ENCODE measurements at regions not wholly inside any gene's neighbourhood (a gene's known extent, or its start where the extent isn't known, plus 50 kb on each side); places are given as distances from the start of the nearest gene placed in this dataset.

DNA sequence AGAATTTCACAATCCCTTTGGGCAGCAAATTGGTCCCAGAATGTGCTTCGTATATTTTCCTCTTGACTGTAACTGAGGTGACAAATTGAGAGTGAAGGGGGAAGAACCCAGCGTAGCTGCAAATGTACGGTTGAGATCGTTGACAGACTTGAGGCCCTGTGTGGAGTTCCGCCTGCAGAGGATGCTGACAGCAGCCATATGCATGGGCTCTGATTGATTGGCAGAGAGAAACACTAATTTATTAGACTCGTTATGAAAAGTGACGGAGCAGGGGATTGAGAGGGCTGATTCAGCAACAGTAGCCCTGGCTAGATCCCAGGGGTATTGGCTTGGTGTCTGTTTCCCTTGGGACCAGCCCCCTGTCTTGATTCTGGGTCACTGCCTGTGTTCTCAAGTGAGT is 930.1 kb upstream of the EEF2KMT start:
- no peak for TF ChIP-seq EP300 (IDR thresholded peaks at IDR 0.05; ENCODE audit: low read depth)
- TF ChIP-seq POLR2AphosphoS5 (IDR thresholded peaks at IDR 0.05) = no peak
- TF ChIP-seq, protein P1, sequence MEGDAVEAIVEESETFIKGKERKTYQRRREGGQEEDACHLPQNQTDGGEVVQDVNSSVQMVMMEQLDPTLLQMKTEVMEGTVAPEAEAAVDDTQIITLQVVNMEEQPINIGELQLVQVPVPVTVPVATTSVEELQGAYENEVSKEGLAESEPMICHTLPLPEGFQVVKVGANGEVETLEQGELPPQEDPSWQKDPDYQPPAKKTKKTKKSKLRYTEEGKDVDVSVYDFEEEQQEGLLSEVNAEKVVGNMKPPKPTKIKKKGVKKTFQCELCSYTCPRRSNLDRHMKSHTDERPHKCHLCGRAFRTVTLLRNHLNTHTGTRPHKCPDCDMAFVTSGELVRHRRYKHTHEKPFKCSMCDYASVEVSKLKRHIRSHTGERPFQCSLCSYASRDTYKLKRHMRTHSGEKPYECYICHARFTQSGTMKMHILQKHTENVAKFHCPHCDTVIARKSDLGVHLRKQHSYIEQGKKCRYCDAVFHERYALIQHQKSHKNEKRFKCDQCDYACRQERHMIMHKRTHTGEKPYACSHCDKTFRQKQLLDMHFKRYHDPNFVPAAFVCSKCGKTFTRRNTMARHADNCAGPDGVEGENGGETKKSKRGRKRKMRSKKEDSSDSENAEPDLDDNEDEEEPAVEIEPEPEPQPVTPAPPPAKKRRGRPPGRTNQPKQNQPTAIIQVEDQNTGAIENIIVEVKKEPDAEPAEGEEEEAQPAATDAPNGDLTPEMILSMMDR (IDR thresholded peaks at IDR 0.05) = no peak
- TF ChIP-seq POLR2A (IDR thresholded peaks at IDR 0.05) = no peak
- WGBS, 2 donors (ENCODE audit: low coverage in 1 of 2) = 83 to 85% methylated on average over 6 to 7 of the region's 7 CpGs
- no peaks in the 10 kb centered on the region for H3K36me3 ChIP-seq
- no peaks in the 10 kb centered on the region for H3K4me1 ChIP-seq
- intact Hi-C loops (cut with DNase I; ENCODE audit: low total_unique reads) = no loop called here
- H3K9me3 ChIP-seq = no peaks in the 10 kb centered on the region
- DNase-seq = no peak
- no peaks in the 10 kb centered on the region for H3K27me3 ChIP-seq
- H3K4me3 ChIP-seq = no peak overlapping the region
- no peak overlapping the region for H3K27ac ChIP-seq
- in situ Hi-C loops (cut with MboI; ENCODE audit: low pct_ligation_motif_present in 1 of 4, low pct_unique_long_range_greater_than_20kb in 1 of 4, low sequenced_read_pairs in 3 of 4) = no loop called here

DNA sequence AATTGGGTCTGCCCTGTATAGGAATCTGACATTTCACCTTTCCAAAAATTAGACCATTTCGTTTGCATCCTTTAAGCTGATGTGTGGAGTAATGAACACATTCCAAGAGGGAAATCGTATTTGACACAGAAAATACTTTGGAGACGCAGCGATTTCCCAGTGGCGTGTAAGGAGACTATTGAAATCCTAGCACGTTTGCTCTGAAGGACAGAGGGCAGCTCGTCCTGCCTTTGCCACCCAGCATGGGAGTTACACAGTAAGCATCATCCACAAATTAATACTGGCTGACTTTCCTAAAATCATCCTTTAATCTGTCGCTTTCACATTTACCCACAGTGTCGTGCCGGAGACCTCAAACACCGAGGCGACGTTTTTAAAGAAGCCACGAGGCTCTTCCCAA is 925.9 kb upstream of the EEF2KMT start:
- Histone ChIP-seq H3K27me3 (peaks cover 32% of the 10 kb centered on the region), H3K36me3 (no peaks in the 10 kb centered on the region), H3K27ac (no peak overlapping the region), H3K4me3 (no peak overlapping the region), H3K9me3 (no peaks in the 10 kb centered on the region), H3K4me1 (peaks cover 0 to 9% (median 0%) of the 10 kb centered on the region in 4 donors)
- 80 to 84% methylated on average over 7 to 14 of the region's 14 CpGs for WGBS, 2 donors (ENCODE audit: low coverage in 1 of 2)
- intact Hi-C loops (cut with DNase I; ENCODE audit: low total_unique reads) (no loop called here), in situ Hi-C loops (cut with MboI; ENCODE audit: low pct_ligation_motif_present in 1 of 4, low pct_unique_long_range_greater_than_20kb in 1 of 4, low sequenced_read_pairs in 3 of 4) (no loop called here)
- TF ChIP-seq POLR2A (IDR thresholded peaks at IDR 0.05) (no peak), EP300 (IDR thresholded peaks at IDR 0.05; ENCODE audit: low read depth) (no peak), POLR2AphosphoS5 (IDR thresholded peaks at IDR 0.05) (no peak)
- TF ChIP-seq, protein P1 (IDR thresholded peaks at IDR 0.05) = no peak
- DNase-seq = no peak

DNA sequence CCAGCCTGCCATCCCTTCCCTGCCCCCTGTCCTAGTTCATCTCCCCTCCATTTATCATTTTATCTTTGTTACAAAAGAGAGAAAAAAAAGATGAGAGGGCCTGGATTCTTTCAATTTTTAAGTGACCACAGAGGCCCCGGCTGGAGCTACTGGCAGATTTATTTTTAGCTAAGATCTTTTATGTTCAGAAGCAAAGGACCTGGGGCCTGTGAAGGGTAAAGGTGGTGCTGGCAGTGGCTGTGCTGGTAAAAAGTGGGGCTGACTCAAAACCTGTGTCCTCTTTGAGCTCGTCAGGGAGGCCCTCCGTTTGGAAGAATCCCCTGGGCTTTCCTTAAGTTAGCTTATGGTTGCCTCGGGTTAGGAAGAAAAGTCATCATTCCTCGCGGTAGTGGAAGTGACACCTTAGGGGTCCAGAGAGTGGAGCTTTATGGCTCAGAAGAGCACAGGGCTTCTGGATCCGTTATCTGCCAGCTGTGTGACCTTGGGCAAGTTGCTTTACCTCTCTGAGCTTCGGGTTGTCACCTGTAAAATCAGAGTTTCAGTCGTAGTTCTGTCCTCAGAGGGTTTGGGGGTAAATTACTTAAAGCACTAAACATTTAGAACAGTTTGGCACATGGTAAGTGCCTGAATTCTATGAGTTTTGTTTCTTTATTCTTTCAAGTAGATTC is 923.8 kb upstream of the EEF2KMT start:
- WGBS, 2 donors (ENCODE audit: low coverage in 1 of 2) = 62 to 74% methylated on average over 4 to 9 of the region's 9 CpGs
- Histone ChIP-seq H3K4me3 (no peak overlapping the region), H3K36me3 (no peaks in the 10 kb centered on the region), H3K4me1 (peaks cover 0 to 9% (median 0%) of the 10 kb centered on the region in 4 donors), H3K9me3 (no peaks in the 10 kb centered on the region), H3K27me3 (peaks cover 47% of the 10 kb centered on the region), H3K27ac (no peak overlapping the region)
- no peak for TF ChIP-seq EP300 (IDR thresholded peaks at IDR 0.05; ENCODE audit: low read depth)
- TF ChIP-seq POLR2AphosphoS5 (IDR thresholded peaks at IDR 0.05) = no peak
- TF ChIP-seq POLR2A (IDR thresholded peaks at IDR 0.05) = no peak
- TF ChIP-seq, protein P1 (IDR thresholded peaks at IDR 0.05) = no peak
- in situ Hi-C loops (cut with MboI; ENCODE audit: low pct_ligation_motif_present in 1 of 4, low pct_unique_long_range_greater_than_20kb in 1 of 4, low sequenced_read_pairs in 3 of 4) (no loop called here), intact Hi-C loops (cut with DNase I; ENCODE audit: low total_unique reads) (no loop called here)
- no peak for DNase-seq

DNA sequence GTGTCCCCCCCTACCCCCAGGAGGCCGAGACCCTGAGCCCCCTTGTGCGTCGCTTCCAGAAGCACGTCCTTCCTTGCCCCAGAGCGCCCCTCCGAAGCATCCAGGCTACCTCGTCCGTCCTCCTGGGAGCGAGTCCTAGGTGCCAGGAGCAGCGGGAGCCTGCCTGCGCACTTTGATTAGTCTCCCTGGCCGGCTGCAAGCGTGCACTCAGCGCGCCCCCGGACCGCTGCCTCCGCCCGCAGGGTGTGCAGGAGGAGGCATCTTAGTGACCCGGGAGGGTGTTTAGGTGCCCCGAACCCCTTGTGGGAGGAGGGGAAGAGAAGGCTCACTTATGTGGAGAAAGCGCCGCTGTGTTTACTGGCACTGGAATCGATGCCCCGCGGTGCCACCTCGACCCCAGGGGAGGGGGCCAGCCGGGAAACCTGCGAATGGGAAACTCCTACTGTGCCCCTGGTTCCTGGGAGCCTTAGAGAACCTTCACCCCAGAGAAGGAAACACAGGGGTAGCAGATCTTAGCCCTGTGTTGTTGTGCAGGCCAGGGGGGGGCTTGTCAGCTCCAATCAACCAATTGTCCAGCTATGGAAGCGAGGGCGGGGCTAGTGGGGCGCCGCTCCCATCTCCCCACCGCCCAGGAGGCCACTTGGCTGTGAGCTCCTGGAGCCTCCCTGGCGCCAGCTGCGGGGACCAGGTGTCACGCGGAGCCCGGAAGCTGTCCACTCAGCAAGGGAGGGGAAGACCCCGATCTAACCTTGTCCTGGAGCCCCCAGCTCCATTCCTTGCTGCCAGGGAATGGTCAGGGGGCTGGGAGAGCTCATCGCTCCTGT is 922.8 kb upstream of the EEF2KMT start:
- H3K36me3 ChIP-seq = no peaks in the 10 kb centered on the region
- H3K27me3 ChIP-seq = peaks cover 47% of the 10 kb centered on the region
- H3K9me3 ChIP-seq = no peaks in the 10 kb centered on the region
- DNase-seq = no peak
- peaks cover 0 to 9% (median 0%) of the 10 kb centered on the region in 4 donors for H3K4me1 ChIP-seq
- H3K4me3 ChIP-seq = no peak overlapping the region
- H3K27ac ChIP-seq = no peak overlapping the region
- intact Hi-C loops (cut with DNase I; ENCODE audit: low total_unique reads) (no loop called here), in situ Hi-C loops (cut with MboI; ENCODE audit: low pct_ligation_motif_present in 1 of 4, low pct_unique_long_range_greater_than_20kb in 1 of 4, low sequenced_read_pairs in 3 of 4) (no loop called here)
- TF ChIP-seq EP300 (IDR thresholded peaks at IDR 0.05; ENCODE audit: low read depth) = no peak
- TF ChIP-seq, protein P1 (IDR thresholded peaks at IDR 0.05) = no peak
- 27% methylated on average over 40 of the region's 41 CpGs; no CpG with 5 or more reads in 1 of the 2 donors for WGBS, 2 donors (ENCODE audit: low coverage in 1 of 2)

Measured in transverse colon (tissue), 4 donors.